ENCODE measurements at regions not wholly inside any gene's neighbourhood (a gene's known extent, or its start where the extent isn't known, plus 50 kb on each side); places are given as distances from the start of the nearest gene placed in this dataset.

GRCh38 chr10:78357141-78358063, 323.7 kb downstream of the RPS24 start:
- in situ Hi-C loops (cut with HindIII; ENCODE audit: low pct_ligation_motif_present, low pct_unique_long_range_greater_than_20kb, low sequenced_read_pairs) = no loop called here
- DNase-seq = no peak

GRCh38 chr10:78358351-78358750, 324.7 kb downstream of the RPS24 start:
- no peak for DNase-seq
- in situ Hi-C loops (cut with HindIII; ENCODE audit: low pct_ligation_motif_present, low pct_unique_long_range_greater_than_20kb, low sequenced_read_pairs) = no loop called here

- in situ Hi-C loops (cut with HindIII; ENCODE audit: low pct_ligation_motif_present, low pct_unique_long_range_greater_than_20kb, low sequenced_read_pairs) = no loop called here
- DNase-seq = no peak
Measured at GRCh38 chr10:78358982-78359381, 325.3 kb downstream of the RPS24 start.

- in situ Hi-C loops (cut with HindIII; ENCODE audit: low pct_ligation_motif_present, low pct_unique_long_range_greater_than_20kb, low sequenced_read_pairs) = no loop called here
- no peak for DNase-seq
Measured at GRCh38 chr10:78359640-78360091, 326.0 kb downstream of the RPS24 start.

GRCh38 chr10:78360284-78360683, 326.6 kb downstream of the RPS24 start:
- DNase-seq = no peak
- in situ Hi-C loops (cut with HindIII; ENCODE audit: low pct_ligation_motif_present, low pct_unique_long_range_greater_than_20kb, low sequenced_read_pairs) = no loop called here

- in situ Hi-C loops (cut with HindIII; ENCODE audit: low pct_ligation_motif_present, low pct_unique_long_range_greater_than_20kb, low sequenced_read_pairs) = no loop called here
- DNase-seq = no peak
Measured at GRCh38 chr10:78361031-78361430, 327.4 kb downstream of the RPS24 start.

GRCh38 chr10:78362406-78363022, 328.9 kb downstream of the RPS24 start:
- DNase-seq = no peak
- in situ Hi-C loops (cut with HindIII; ENCODE audit: low pct_ligation_motif_present, low pct_unique_long_range_greater_than_20kb, low sequenced_read_pairs) = no loop called here

GRCh38 chr10:78363190-78363589, 329.5 kb downstream of the RPS24 start:
- in situ Hi-C loops (cut with HindIII; ENCODE audit: low pct_ligation_motif_present, low pct_unique_long_range_greater_than_20kb, low sequenced_read_pairs) = no loop called here
- DNase-seq = no peak

- no peak for DNase-seq
- in situ Hi-C loops (cut with HindIII; ENCODE audit: low pct_ligation_motif_present, low pct_unique_long_range_greater_than_20kb, low sequenced_read_pairs) = no loop called here
Measured at GRCh38 chr10:78365694-78366093, 332.0 kb downstream of the RPS24 start.

- no peak for DNase-seq
- in situ Hi-C loops (cut with HindIII; ENCODE audit: low pct_ligation_motif_present, low pct_unique_long_range_greater_than_20kb, low sequenced_read_pairs) = no loop called here
Measured at GRCh38 chr10:78366663-78367411, 333.2 kb downstream of the RPS24 start.

- in situ Hi-C loops (cut with HindIII; ENCODE audit: low pct_ligation_motif_present, low pct_unique_long_range_greater_than_20kb, low sequenced_read_pairs) = no loop called here
- no peak for DNase-seq
Measured at GRCh38 chr10:78367751-78368150, 334.1 kb downstream of the RPS24 start.

GRCh38 chr10:78371136-78371535, 337.5 kb downstream of the RPS24 start:
- in situ Hi-C loops (cut with HindIII; ENCODE audit: low pct_ligation_motif_present, low pct_unique_long_range_greater_than_20kb, low sequenced_read_pairs) = no loop called here
- DNase-seq = no peak

GRCh38 chr10:78372806-78373205, 339.1 kb downstream of the RPS24 start:
- no peak for DNase-seq

GRCh38 chr10:78374331-78375028, 340.8 kb downstream of the RPS24 start:
- DNase-seq = no peak
- in situ Hi-C loops (cut with HindIII; ENCODE audit: low pct_ligation_motif_present, low pct_unique_long_range_greater_than_20kb, low sequenced_read_pairs) = no loop called here

More at GRCh38 chr10:78372806-78373205, 339.1 kb downstream of the RPS24 start:
- in situ Hi-C loops (cut with HindIII; ENCODE audit: low pct_ligation_motif_present, low pct_unique_long_range_greater_than_20kb, low sequenced_read_pairs) = no loop called here

- no peak for DNase-seq
- in situ Hi-C loops (cut with HindIII; ENCODE audit: low pct_ligation_motif_present, low pct_unique_long_range_greater_than_20kb, low sequenced_read_pairs) = no loop called here
Measured at GRCh38 chr10:78375854-78376785, 342.5 kb downstream of the RPS24 start.

GRCh38 chr10:78377356-78377755, 343.7 kb downstream of the RPS24 start:
- in situ Hi-C loops (cut with HindIII; ENCODE audit: low pct_ligation_motif_present, low pct_unique_long_range_greater_than_20kb, low sequenced_read_pairs) = no loop called here
- DNase-seq = no peak

- in situ Hi-C loops (cut with HindIII; ENCODE audit: low pct_ligation_motif_present, low pct_unique_long_range_greater_than_20kb, low sequenced_read_pairs) = no loop called here
- no peak for DNase-seq
Measured at GRCh38 chr10:78378192-78378591, 344.5 kb downstream of the RPS24 start.

- DNase-seq = no peak
- in situ Hi-C loops (cut with HindIII; ENCODE audit: low pct_ligation_motif_present, low pct_unique_long_range_greater_than_20kb, low sequenced_read_pairs) = no loop called here
Measured at GRCh38 chr10:78381107-78381506, 347.4 kb downstream of the RPS24 start.
